PC-3 (cell line): ENCODE measurements at regions not wholly inside any gene's neighbourhood (a gene's known extent, or its start where the extent isn't known, plus 50 kb on each side); places are given as distances from the start of the nearest gene placed in this dataset.

Experiments
- ATAC-seq: fragments of 200-7000 bp; cut with Tn5 transposase; 2 replicates; pipeline ENCODE4 v1.9.1; 2020; ENCODE audit warnings: mild to moderate bottlenecking, moderate library complexity
- BruUV-seq: library from RNA; stranded (reverse); fragments of 400-500 nt; replicated peaks from 2 replicates; lab custom pipeline; 2021; lab: Mats Ljungman, UMichigan
- CTCF ChIA-PET: fragments of 300-600 bp; sonication (Branson Sonifier 250); formaldehyde crosslinking; loops from one replicate; lab custom pipeline; 2022; ENCODE audit warnings: antibody characterized with exemption; lab: Charles Lee
- POLR2A ChIA-PET: fragments of 300-600 bp; sonication (Branson Sonifier 250); formaldehyde crosslinking; loops from one replicate; lab custom pipeline; 2022; ENCODE audit warnings: antibody characterized with exemption; ENCODE audit not compliant: unreplicated experiment; lab: Charles Lee
- DNase-seq: peaks from one replicate; pipeline ENCODE4 v3.0.0-alpha.2; 2015
- H2AFZ ChIP-seq: fragments of 300-600 bp; sonication (generic); 2 replicates; pipeline ENCODE4 v1.6.0; 2016; ENCODE audit warnings: antibody characterized with exemption, low read length
- H3F3A ChIP-seq: fragments of 300-600 bp; sonication (generic); one replicate; pipeline ENCODE4 v1.6.0; 2017; ENCODE audit warnings: antibody characterized with exemption, low read length, control low read depth, mild to moderate bottlenecking; ENCODE audit not compliant: unreplicated experiment
- H3K27ac ChIP-seq: fragments of 300-600 bp; sonication (generic); 2 replicates; pipeline ENCODE4 v1.5.1; 2016; ENCODE audit warnings: mild to moderate bottlenecking, low read length
- H3K27me3 ChIP-seq: fragments of 300-600 bp; sonication (generic); 2 replicates; pipeline ENCODE4 v1.6.1; 2016; ENCODE audit warnings: low read length, mixed read lengths
- H3K36me3 ChIP-seq: fragments of 300-600 bp; sonication (generic); 2 replicates; pipeline ENCODE4 v1.6.1; 2016; ENCODE audit warnings: low read depth, mixed run types, low read length, mixed read lengths
- H3K4me1 ChIP-seq: fragments of 300-600 bp; sonication (generic); 2 replicates; pipeline ENCODE4 v1.5.1; 2016; ENCODE audit warnings: low read length; ENCODE audit not compliant: insufficient read depth
- H3K4me2 ChIP-seq: fragments of 300-600 bp; sonication (generic); 2 replicates; pipeline ENCODE4 v1.6.0; 2016; ENCODE audit warnings: low read length
- H3K4me3 ChIP-seq: fragments of 300-600 bp; sonication (generic); 2 replicates; pipeline ENCODE4 v1.5.1; 2016; ENCODE audit warnings: mild to moderate bottlenecking, low read length, mixed read lengths
- H3K79me2 ChIP-seq: fragments of 300-600 bp; sonication (generic); 2 replicates; pipeline ENCODE4 v1.6.1; 2017; ENCODE audit warnings: low read length, mixed read lengths
- H3K9ac ChIP-seq: fragments of 300-600 bp; sonication (generic); 2 replicates; pipeline ENCODE4 v1.6.0; 2016; ENCODE audit warnings: mild to moderate bottlenecking, low read length
- H3K9me2 ChIP-seq: fragments of 300-600 bp; sonication (generic); replicated peaks from 2 replicates; pipeline ENCODE4 v1.6.1; 2016; ENCODE audit warnings: mixed run types, low read length, mixed read lengths
- H3K9me3 ChIP-seq: fragments of 300-600 bp; sonication (generic); 2 replicates; pipeline ENCODE4 v1.6.1; 2016; ENCODE audit warnings: low read length, mixed read lengths
- H4K20me1 ChIP-seq: fragments of 300-600 bp; sonication (generic); 2 replicates; pipeline ENCODE4 v1.6.1; 2016; ENCODE audit warnings: low read length, mixed read lengths
- EZH2 ChIP-seq: fragments of 300-600 bp; sonication (generic); IDR thresholded peaks from one replicate; pipeline ENCODE4 v1.6.1; 2017; ENCODE audit warnings: antibody characterized with exemption, mild to moderate bottlenecking, low read length; ENCODE audit not compliant: unreplicated experiment
- EZH2phosphoT487 ChIP-seq: fragments of 300-600 bp; sonication (generic); IDR thresholded peaks from 2 replicates; pipeline ENCODE4 v1.6.1; 2018; ENCODE audit warnings: mild to moderate bottlenecking, antibody characterized with exemption, low read length, borderline replicate concordance
- intact Hi-C: fragments of 100-400 bp; cut with micrococcal nuclease; formaldehyde crosslinking; loops from 2 replicates; pipeline ENCODE4 v1.9.0; 2023
- TF ChIP-seq, protein P1 (sequence below): fragments of 300-600 bp; sonication (generic); conservative IDR thresholded peaks from 2 replicates; pipeline ENCODE4 v1.5.1; 2017; ENCODE audit warnings: antibody characterized with exemption, low read depth, mild to moderate bottlenecking, low read length

DNA sequence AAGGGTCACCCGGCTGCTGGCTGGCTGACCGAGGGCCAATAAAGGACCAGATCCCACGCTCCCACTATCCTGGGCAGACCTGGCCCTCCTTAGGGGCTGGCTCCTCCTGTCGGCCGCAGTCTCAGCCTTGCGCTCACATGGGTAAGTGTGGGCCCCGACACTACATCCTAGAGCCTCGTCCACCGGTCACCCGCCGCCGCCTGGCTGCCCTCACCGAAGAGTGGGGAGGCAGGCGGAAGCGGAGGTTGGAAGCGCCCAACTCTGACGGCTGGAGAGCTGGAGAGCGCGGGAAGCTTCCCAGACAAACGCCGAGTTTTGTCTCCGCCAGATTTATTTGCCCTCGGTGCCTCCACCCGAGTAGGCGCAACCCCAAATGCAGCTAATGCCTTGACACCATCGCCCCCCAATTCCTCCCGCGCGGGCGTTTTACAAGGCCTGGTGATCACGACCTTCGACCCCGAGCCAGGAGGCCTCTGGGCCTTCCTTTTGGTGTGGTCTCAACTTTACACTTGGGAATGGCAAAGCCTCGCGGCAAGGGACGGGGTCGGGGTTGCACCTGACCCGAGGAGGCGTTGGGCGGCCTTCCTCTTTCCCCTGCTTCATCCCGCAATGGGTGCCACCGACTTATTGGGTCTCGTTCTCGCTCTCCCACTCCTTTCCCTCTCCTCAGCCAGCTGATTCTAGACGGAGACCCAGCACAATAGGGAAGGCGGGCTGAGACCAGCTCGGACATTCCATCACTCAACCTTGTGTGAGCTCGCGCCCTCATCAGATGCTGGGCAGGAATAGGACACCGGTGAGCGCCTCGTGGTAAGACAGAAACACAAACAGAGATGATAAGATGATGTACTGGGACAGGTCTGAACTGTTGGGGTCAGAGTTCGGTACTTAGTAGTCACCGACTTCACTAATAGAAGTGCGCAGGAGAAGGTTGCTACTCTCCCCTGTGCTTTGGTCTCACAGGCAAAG lies 78.3 kb upstream of the ANO4 start:
- peaks cover 35% of the 10 kb centered on the region for H3K27me3 ChIP-seq
- H3K9me3 ChIP-seq: no peaks in the 10 kb centered on the region
- no peaks in the 10 kb centered on the region for H3F3A ChIP-seq
- H3K4me1 ChIP-seq: no peaks in the 10 kb centered on the region
- no peak overlapping the region for H3K9ac ChIP-seq
- no peak overlapping the region for H3K4me2 ChIP-seq
- H3K79me2 ChIP-seq: no peaks in the 10 kb centered on the region
- no peaks in the 10 kb centered on the region for H3K9me2 ChIP-seq
- H3K27ac ChIP-seq: no peak overlapping the region
- H3K4me3 ChIP-seq: no peak overlapping the region
- H2AFZ ChIP-seq: no peak overlapping the region
- H3K36me3 ChIP-seq: no peaks in the 10 kb centered on the region
- DNase-seq: no peak
- ChIA-PET POLR2A (no interaction called here), CTCF (no interaction called here)
- no TSS peak for BruUV-seq
- no peak for ATAC-seq
- H4K20me1 ChIP-seq: no peaks in the 10 kb centered on the region
- intact Hi-C loops: no loop called here
- TF ChIP-seq, protein P1, sequence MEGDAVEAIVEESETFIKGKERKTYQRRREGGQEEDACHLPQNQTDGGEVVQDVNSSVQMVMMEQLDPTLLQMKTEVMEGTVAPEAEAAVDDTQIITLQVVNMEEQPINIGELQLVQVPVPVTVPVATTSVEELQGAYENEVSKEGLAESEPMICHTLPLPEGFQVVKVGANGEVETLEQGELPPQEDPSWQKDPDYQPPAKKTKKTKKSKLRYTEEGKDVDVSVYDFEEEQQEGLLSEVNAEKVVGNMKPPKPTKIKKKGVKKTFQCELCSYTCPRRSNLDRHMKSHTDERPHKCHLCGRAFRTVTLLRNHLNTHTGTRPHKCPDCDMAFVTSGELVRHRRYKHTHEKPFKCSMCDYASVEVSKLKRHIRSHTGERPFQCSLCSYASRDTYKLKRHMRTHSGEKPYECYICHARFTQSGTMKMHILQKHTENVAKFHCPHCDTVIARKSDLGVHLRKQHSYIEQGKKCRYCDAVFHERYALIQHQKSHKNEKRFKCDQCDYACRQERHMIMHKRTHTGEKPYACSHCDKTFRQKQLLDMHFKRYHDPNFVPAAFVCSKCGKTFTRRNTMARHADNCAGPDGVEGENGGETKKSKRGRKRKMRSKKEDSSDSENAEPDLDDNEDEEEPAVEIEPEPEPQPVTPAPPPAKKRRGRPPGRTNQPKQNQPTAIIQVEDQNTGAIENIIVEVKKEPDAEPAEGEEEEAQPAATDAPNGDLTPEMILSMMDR: no peak
- TF ChIP-seq EZH2 (no peak), EZH2phosphoT487 (no peak)

DNA sequence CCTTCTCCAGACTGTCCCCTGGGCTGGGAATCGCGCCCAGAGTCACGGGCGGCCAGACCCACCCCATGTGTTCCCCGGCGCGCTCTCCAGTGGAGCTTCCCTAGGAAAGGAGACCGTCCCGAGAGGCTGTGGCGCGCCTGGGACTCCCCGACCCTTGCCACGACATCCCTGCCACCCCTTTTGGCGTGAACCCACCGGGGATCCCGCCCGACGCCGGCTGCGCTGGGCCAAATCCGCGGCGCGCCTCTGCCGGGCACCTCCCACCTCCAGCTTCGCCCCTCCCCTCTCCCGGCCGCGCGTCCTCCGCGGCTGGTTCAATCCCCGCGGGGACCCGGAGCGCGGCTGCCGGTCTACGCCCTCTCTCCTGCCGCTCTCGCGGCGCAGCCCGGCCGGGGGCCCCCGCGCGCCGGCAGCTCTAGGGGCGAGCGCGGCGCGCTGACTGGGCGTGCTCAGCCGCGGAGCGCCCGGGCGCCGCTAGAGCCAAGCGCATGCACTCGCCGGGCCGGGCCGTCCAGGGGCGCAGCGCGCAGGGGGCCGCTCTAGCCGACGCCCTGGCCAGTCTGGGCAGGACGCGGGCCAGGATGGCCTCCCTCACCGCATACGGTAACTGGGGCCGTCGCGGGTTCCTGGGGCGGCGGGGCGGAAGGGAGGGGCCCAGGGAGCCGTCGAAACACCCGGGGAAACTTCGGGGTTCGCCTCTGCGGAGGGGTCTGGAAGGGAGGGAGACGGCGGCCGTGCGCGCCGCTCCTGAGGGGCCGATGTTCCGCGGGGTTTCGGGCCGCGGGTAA lies 77.4 kb upstream of the ANO4 start:
- no TSS peak for BruUV-seq
- Histone ChIP-seq H3K79me2 (no peaks in the 10 kb centered on the region), H3K4me3 (no peak overlapping the region), H2AFZ (no peak overlapping the region), H3K9ac (no peak overlapping the region), H3K4me1 (no peaks in the 10 kb centered on the region), H3F3A (no peaks in the 10 kb centered on the region), H3K27ac (no peak overlapping the region), H3K9me3 (no peaks in the 10 kb centered on the region), H3K9me2 (no peaks in the 10 kb centered on the region), H3K27me3 (peaks cover 35% of the 10 kb centered on the region), H3K36me3 (no peaks in the 10 kb centered on the region), H4K20me1 (no peaks in the 10 kb centered on the region), H3K4me2 (no peak overlapping the region)
- DNase-seq (no peak), ATAC-seq (no peak)
- intact Hi-C loops: no loop called here
- TF ChIP-seq EZH2phosphoT487 (no peak), EZH2 (no peak)
- TF ChIP-seq, protein P1: no peak
- ChIA-PET POLR2A (no interaction called here), CTCF (no interaction called here)
